Keratinocyte (primary cell): ENCODE measurements at regions not wholly inside any gene's neighbourhood (a gene's known extent, or its start where the extent isn't known, plus 50 kb on each side); places are given as distances from the start of the nearest gene placed in this dataset.

Source experiments
- DNase-seq: peaks from one replicate; pipeline ENCODE4 v3.0.0-alpha.2; 2011; ENCODE audit warnings: low read depth, missing footprints, low spot score
- FAIRE-seq: peaks from 2 replicates; lab custom pipeline; 2011; peaks lifted over from hg19 to GRCh38; lab: Jason Lieb, UNC
- H2AFZ ChIP-seq: 2 replicates; pipeline ENCODE4 v1.6.0; 2012; ENCODE audit warnings: low read length, control low read depth, inconsistent platforms; ENCODE audit not compliant: control insufficient read depth
- H3K27ac ChIP-seq: 2 replicates; pipeline ENCODE4 v1.5.1; 2011; ENCODE audit warnings: low read length; ENCODE audit not compliant: control insufficient read depth, insufficient read depth
- H3K27me3 ChIP-seq: 3 replicates; pipeline ENCODE4 v1.6.0; 2011; ENCODE audit warnings: low read length; ENCODE audit not compliant: control insufficient read depth, insufficient read depth; ENCODE audit errors: extremely low read depth
- H3K36me3 ChIP-seq, 2 experiments: 2 replicates in 1 of 2; 3 replicates in 1 of 2; pipeline ENCODE4 v1.5.1; 2011; ENCODE audit warnings: low read length in 2 of 2, mild to moderate bottlenecking in 1 of 2; ENCODE audit not compliant: control insufficient read depth in 2 of 2, insufficient read depth in 2 of 2; ENCODE audit errors: extremely low read depth in 1 of 2
- H3K4me1 ChIP-seq: 3 replicates; pipeline ENCODE4 v1.5.1; 2011; ENCODE audit warnings: low read length; ENCODE audit not compliant: control insufficient read depth, insufficient read depth; ENCODE audit errors: extremely low read depth
- H3K4me2 ChIP-seq: 3 replicates; pipeline ENCODE4 v1.6.0; 2011; ENCODE audit warnings: low read depth, low read length; ENCODE audit not compliant: control insufficient read depth, insufficient read depth; ENCODE audit errors: extremely low read depth
- H3K4me3 ChIP-seq, 3 experiments: fragments of 200-600 bp in 1 of 3; sonication (generic) in 1 of 3; 2 replicates in 2 of 3; 3 replicates in 1 of 3; pipeline ENCODE4 v1.5.1; 2011 to 2016; ENCODE audit warnings: low read length in 3 of 3, mild to moderate bottlenecking in 3 of 3, control low read depth in 2 of 3, inconsistent platforms in 1 of 3, low read depth in 1 of 3, mixed read lengths in 1 of 3, mixed run types in 1 of 3, moderate library complexity in 1 of 3; ENCODE audit not compliant: control insufficient read depth in 2 of 3, insufficient read depth in 2 of 3; ENCODE audit errors: extremely low read depth in 1 of 3
- H3K79me2 ChIP-seq: 2 replicates; pipeline ENCODE4 v1.6.0; 2012; ENCODE audit warnings: low read length; ENCODE audit not compliant: control insufficient read depth, insufficient read depth
- H3K9ac ChIP-seq: 3 replicates; pipeline ENCODE4 v1.6.0; 2011; ENCODE audit warnings: low read length; ENCODE audit not compliant: control insufficient read depth, insufficient read depth; ENCODE audit errors: extremely low read depth
- H3K9me1 ChIP-seq: 3 replicates; pipeline ENCODE4 v1.6.0; 2011; ENCODE audit warnings: low read length; ENCODE audit not compliant: control insufficient read depth, insufficient read depth; ENCODE audit errors: extremely low read depth
- H3K9me3 ChIP-seq: 2 replicates; pipeline ENCODE4 v1.5.1; 2012; ENCODE audit warnings: low read depth, low read length; ENCODE audit not compliant: control insufficient read depth
- H4K20me1 ChIP-seq: 3 replicates; pipeline ENCODE4 v1.6.0; 2011; ENCODE audit warnings: low read length; ENCODE audit not compliant: control insufficient read depth, insufficient read depth; ENCODE audit errors: extremely low read depth
- CTCF ChIP-seq, 3 experiments: IDR thresholded peaks in 1 of 3; conservative IDR thresholded peaks in 1 of 3; optimal IDR thresholded peaks in 1 of 3; 2 replicates in 2 of 3; 3 replicates in 1 of 3; pipeline versions ENCODE3 to v1.5.1; 2011; ENCODE audit warnings: low read length in 3 of 3, mild to moderate bottlenecking in 3 of 3, moderate library complexity in 2 of 3, control low read depth in 1 of 3, inconsistent platforms in 1 of 3; ENCODE audit not compliant: insufficient read depth in 2 of 3; ENCODE audit errors: extremely low read depth in 1 of 3
- EZH2 ChIP-seq: IDR thresholded peaks from one replicate; pipeline ENCODE4 v1.6.1; 2012; ENCODE audit warnings: inconsistent platforms, mild to moderate bottlenecking, low read length, moderate library complexity
- dilution Hi-C: fragments of 300-500 bp; cut with MboI; formaldehyde crosslinking; loops from one replicate; pipeline ENCODE4 v1.7.0; 2020; ENCODE audit warnings: low sequenced_read_pairs; ENCODE audit not compliant: extremely low pct_ligation_motif_present

GRCh38 chr2:176592216-176592615, 323.0 kb downstream of the MTX2 start:
- FAIRE-seq (no peak), DNase-seq (no peak)
- Histone ChIP-seq H3K27me3 (no peaks in the 10 kb centered on the region), H3K79me2 (no peaks in the 10 kb centered on the region), H3K36me3 (no peaks in the 10 kb centered on the region), H3K27ac (no peak overlapping the region), H4K20me1 (no peaks in the 10 kb centered on the region), H3K4me3 (no peak overlapping the region), H3K9ac (no peak overlapping the region), H3K9me3 (no peaks in the 10 kb centered on the region), H3K9me1 (no peaks in the 10 kb centered on the region), H3K4me1 (no peaks in the 10 kb centered on the region), H3K4me2 (no peak overlapping the region), H2AFZ (no peak overlapping the region)
- no peak for TF ChIP-seq EZH2
- TF ChIP-seq CTCF (optimal IDR thresholded peaks at IDR 0.05 in 1 of 3, IDR thresholded peaks at IDR 0.05 in 1 of 3, conservative IDR thresholded peaks at IDR 0.05 in 1 of 3; ENCODE audit: extremely low read depth in 1 of 3, insufficient read depth in 2 of 3, low read length in 3 of 3): no peak
- dilution Hi-C loops: no loop called here

GRCh38 chr2:176595986-176596385, 326.7 kb downstream of the MTX2 start:
- H3K9me1 ChIP-seq: no peaks in the 10 kb centered on the region
- H3K79me2 ChIP-seq: no peaks in the 10 kb centered on the region
- no peak overlapping the region for H2AFZ ChIP-seq
- no peaks in the 10 kb centered on the region for H4K20me1 ChIP-seq
- H3K4me2 ChIP-seq: no peak overlapping the region
- DNase-seq (no peak), FAIRE-seq (no peak)
- no peaks in the 10 kb centered on the region for H3K27me3 ChIP-seq
- no peaks in the 10 kb centered on the region for H3K36me3 ChIP-seq
- H3K9me3 ChIP-seq: no peaks in the 10 kb centered on the region
- dilution Hi-C loops: no loop called here
- H3K4me3 ChIP-seq: no peak overlapping the region
- TF ChIP-seq EZH2: no peak
- TF ChIP-seq CTCF (optimal IDR thresholded peaks at IDR 0.05 in 1 of 3, IDR thresholded peaks at IDR 0.05 in 1 of 3, conservative IDR thresholded peaks at IDR 0.05 in 1 of 3; ENCODE audit: extremely low read depth in 1 of 3, insufficient read depth in 2 of 3, low read length in 3 of 3): no peak
- no peaks in the 10 kb centered on the region for H3K4me1 ChIP-seq
- H3K27ac ChIP-seq: no peak overlapping the region
- no peak overlapping the region for H3K9ac ChIP-seq
